Activated CD4-positive, alpha-beta T cell treated with anti-CD3 and anti-CD28 coated beads, Interleukin-2, amount 10 ng/mL, durations not matched to agents 24 days and 14 days (primary cell): ENCODE measurements at regions not wholly inside any gene's neighbourhood (a gene's known extent, or its start where the extent isn't known, plus 50 kb on each side); places are given as distances from the start of the nearest gene placed in this dataset.

Experiments
- DNase-seq: peaks from one replicate; pipeline ENCODE4 v3.0.0; 2022
- H3K27ac Mint-ChIP-seq: one replicate; pipeline ENCODE4 v1.8.0; 2022; ENCODE audit warnings: mild to moderate bottlenecking, mixed read lengths
- H3K27me3 Mint-ChIP-seq: one replicate; pipeline ENCODE4 v1.8.0; 2022; ENCODE audit warnings: mixed read lengths
- H3K36me3 Mint-ChIP-seq: one replicate; pipeline ENCODE4 v1.8.0; 2022; ENCODE audit warnings: low read depth, mild to moderate bottlenecking, mixed read lengths
- H3K4me1 Mint-ChIP-seq: one replicate; pipeline ENCODE4 v1.8.0; 2021; ENCODE audit warnings: mixed read lengths
- H3K4me3 Mint-ChIP-seq: one replicate; pipeline ENCODE4 v1.8.0; 2022; ENCODE audit warnings: mild to moderate bottlenecking, moderate library complexity, mixed read lengths
- H3K9me3 Mint-ChIP-seq: one replicate; pipeline ENCODE4 v1.8.0; 2021; ENCODE audit warnings: mixed read lengths
- intact Hi-C: fragments of 100-400 bp; cut with micrococcal nuclease; formaldehyde crosslinking; loops from one replicate; pipeline ENCODE4 v1.15.1; 2023

DNA sequence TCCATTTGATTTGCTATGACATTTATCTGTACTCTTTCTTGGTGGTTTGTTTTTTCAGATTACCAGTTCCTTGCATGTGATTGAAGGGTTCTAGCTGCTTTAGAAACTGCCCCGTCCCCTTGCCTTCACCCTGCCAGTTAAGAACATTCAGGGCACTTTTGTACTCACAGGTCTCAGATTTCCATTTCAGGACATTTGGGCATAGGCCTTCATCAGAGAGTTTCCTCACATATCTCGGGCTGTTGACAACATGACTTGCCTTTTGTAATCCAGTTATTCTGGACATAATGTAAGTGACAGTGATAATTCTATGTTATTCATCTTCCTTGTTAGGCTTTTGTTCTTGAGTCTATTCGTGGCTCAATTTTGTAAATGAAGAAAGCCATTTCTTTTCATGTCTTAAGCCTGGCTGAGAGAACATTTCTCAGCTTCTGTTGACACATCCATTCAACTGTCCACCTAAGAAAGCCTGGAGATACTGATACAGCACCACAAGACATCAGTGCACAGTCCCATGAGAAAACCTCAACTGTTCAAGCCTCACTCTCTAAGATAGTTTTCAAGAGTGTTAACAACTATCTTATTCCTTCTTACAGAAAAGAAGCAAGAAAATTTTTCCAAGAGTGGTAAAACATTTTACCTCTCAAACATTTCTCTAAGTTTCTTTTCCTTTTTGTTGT lies 209.3 kb upstream of the SGK1 start:
- Mint-ChIP-seq H3K4me3 (no peak overlapping the region), H3K36me3 (peaks cover 2% of the 10 kb centered on the region), H3K4me1 (peaks cover 42% of the 10 kb centered on the region), H3K9me3 (peaks cover 4% of the 10 kb centered on the region), H3K27ac (no peak overlapping the region), H3K27me3 (no peaks in the 10 kb centered on the region)
- intact Hi-C loops = loop anchor here (10.0 kb wide), 1 partner anchor 108 kb away; no protein-coding TSS in a partner anchor
- DNase-seq = no peak

DNA sequence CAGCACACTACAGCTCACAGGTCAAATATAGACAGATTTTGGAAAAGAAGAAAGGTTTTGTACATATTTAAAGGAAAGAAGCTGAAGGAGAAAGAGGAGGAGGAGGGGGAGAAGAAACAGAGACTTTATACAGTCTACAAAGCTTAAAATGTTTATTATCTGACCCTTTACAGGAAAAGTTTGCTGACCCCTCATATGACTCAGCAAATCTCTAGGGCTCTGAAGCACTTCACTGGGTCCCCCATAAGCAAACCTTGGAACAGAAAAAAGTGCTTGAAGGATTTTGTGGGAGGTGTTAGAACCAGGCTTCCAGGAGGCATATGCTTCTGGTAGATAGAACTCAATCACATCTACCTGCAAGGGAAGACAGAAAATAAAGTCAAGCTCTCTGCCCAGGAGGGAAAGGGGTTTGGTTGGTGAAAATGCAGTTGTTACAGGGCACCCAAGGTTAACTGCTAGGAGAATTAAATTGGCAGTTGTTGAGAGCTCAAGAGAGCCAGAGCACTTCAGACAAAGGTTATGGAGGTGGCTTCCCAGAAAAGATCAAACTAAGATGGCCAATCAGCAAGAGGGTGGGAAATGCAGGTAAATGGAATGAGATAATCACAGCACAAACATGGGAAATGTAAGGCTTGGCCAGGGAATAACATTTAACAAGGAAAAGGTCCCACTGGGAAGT lies 207.4 kb upstream of the SGK1 start:
- Mint-ChIP-seq H3K4me1 (peaks cover 37% of the 10 kb centered on the region), H3K27ac (no peak overlapping the region)
- intact Hi-C loops = loop anchor here (10.0 kb wide), 1 partner anchor 109 kb away; no protein-coding TSS in a partner anchor

GRCh38 chr6:134523903-134524650 lies 206.2 kb upstream of the SGK1 start:
- no peak for DNase-seq
- intact Hi-C loops = loop anchor here (10.0 kb wide), 1 partner anchor 111 kb away; no protein-coding TSS in a partner anchor
- Mint-ChIP-seq H3K9me3 (no peaks in the 10 kb centered on the region), H3K36me3 (no peaks in the 10 kb centered on the region), H3K27me3 (no peaks in the 10 kb centered on the region), H3K27ac (no peak overlapping the region), H3K4me3 (no peak overlapping the region), H3K4me1 (peaks cover 39% of the 10 kb centered on the region)

More for the DNA sequence above, 207.4 kb upstream of the SGK1 start:
- no peaks in the 10 kb centered on the region for H3K27me3 Mint-ChIP-seq
- peaks cover 4% of the 10 kb centered on the region for H3K9me3 Mint-ChIP-seq
- H3K36me3 Mint-ChIP-seq = peaks cover 2% of the 10 kb centered on the region
- DNase-seq = no peak
- H3K4me3 Mint-ChIP-seq = no peak overlapping the region

- H3K4me1 Mint-ChIP-seq = peaks cover 43% of the 10 kb centered on the region
- no peaks in the 10 kb centered on the region for H3K27me3 Mint-ChIP-seq
- no peak for DNase-seq
- H3K36me3 Mint-ChIP-seq = no peaks in the 10 kb centered on the region
- intact Hi-C loops = loop anchor here (10.0 kb wide), 1 partner anchor 112 kb away; no protein-coding TSS in a partner anchor
- H3K27ac Mint-ChIP-seq = peak overlapping the region; percentile 22
- no peaks in the 10 kb centered on the region for H3K9me3 Mint-ChIP-seq
- H3K4me3 Mint-ChIP-seq = no peak overlapping the region
Observed at GRCh38 chr6:134523051-134523450, 205.1 kb upstream of the SGK1 start.

DNA sequence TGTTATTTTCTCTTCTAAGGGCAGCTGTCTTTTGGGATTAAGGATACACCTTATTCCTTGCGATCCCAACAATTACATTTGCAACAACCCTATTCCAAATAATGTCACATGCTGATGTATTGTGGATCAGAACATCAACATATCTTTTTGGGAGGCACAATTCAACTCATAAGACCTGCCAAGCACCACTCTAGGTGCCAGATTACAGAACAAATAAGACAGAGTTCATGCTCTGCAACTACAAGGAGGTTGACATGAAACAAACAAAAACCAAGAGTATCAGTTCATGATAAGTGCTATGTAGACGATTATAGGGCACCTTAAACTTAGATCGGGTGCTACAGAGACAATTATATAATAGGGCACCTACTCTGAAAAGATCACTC lies 203.2 kb upstream of the SGK1 start:
- Mint-ChIP-seq H3K27me3 (no peaks in the 10 kb centered on the region), H3K36me3 (no peaks in the 10 kb centered on the region), H3K4me3 (no peak overlapping the region), H3K27ac (peak overlapping the region; percentile 14), H3K4me1 (peaks cover 45% of the 10 kb centered on the region), H3K9me3 (no peaks in the 10 kb centered on the region)
- no peak for DNase-seq
- intact Hi-C loops = loop anchor here (10.0 kb wide), 1 partner anchor 114 kb away; no protein-coding TSS in a partner anchor

DNA sequence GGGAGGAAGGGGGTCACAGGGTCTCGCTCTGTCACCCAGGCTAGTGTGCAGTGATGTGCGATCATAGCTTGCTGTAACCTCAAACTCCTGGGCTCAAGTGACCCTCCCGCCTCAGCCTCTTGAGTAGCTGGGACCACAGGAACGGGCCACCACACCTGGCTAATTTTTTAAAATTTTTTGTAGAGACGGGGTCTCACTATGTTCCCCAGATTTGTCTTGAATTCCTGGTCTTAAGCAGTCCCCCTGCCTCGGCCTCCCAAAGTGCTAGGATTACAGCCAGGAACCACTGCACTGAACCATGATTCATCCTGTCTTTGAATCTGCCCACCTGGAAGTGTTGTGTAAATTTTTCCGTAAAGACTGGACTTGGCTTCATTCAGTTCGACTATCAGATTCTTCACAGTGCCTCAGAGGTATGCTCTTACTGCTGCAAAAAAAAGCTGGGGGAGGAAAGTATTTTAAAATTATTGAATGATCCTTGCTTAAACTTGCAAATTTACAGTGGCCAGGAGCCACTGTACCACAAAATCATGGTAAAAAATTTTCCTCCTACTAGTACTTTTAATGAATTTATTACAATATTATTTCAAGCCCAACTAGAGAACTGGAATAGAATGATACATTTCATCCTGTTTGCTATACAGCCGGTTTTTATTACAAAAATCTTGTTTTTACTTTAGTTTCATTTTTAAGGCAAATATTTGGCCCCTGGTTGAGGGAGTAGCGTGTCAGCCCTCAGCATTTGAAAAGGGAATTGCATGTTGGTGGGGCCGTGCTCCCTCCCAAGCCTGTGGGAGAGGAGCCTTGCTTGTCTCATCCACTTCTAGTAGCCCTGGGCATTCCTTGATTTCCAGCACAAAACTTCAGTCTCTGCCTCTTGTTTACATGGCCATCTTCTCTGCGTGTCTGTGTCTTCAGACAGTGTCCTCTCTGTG lies 202.5 kb upstream of the SGK1 start:
- no peaks in the 10 kb centered on the region for H3K9me3 Mint-ChIP-seq
- intact Hi-C loops = loop anchor here (10.0 kb wide), 1 partner anchor 114 kb away; no protein-coding TSS in a partner anchor
- H3K4me3 Mint-ChIP-seq = peak overlapping the region; percentile 17
- no peaks in the 10 kb centered on the region for H3K27me3 Mint-ChIP-seq
- peak; percentile 52 for DNase-seq
- peak overlapping the region; percentile 14 for H3K27ac Mint-ChIP-seq
- peaks cover 44% of the 10 kb centered on the region for H3K4me1 Mint-ChIP-seq
- no peaks in the 10 kb centered on the region for H3K36me3 Mint-ChIP-seq

- Mint-ChIP-seq H3K4me1 (peaks cover 41% of the 10 kb centered on the region), H3K4me3 (peak overlapping the region; percentile 73)
Observed at GRCh38 chr6:134519465-134519864, 201.6 kb upstream of the SGK1 start.

DNA sequence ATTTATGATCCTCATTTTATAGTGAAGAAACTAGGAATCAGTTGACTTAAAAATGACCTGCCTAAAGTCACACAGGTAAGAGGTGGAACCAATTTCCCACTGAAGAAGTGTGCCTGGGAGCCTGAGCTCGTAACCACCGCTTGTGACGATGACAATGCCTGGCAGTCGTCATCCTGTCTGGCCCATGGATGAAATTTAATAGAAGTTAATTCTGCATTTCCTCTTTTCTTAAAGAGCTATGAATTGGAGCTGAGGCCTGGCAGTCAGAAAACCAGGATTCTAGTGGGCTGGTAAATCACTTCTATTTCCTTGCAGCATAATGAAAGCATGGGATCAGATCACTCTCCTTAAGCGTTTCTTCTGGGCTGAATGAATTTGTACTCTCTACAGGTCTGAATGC lies 200.0 kb upstream of the SGK1 start:
- Mint-ChIP-seq H3K4me1 (peaks cover 32% of the 10 kb centered on the region), H3K27me3 (no peaks in the 10 kb centered on the region), H3K36me3 (no peaks in the 10 kb centered on the region), H3K27ac (no peak overlapping the region), H3K9me3 (no peaks in the 10 kb centered on the region), H3K4me3 (no peak overlapping the region)
- no peak for DNase-seq
- intact Hi-C loops = loop anchor here (5.0 kb wide), 1 partner anchor 346 kb away; no protein-coding TSS in a partner anchor

More at GRCh38 chr6:134519465-134519864, 201.6 kb upstream of the SGK1 start:
- intact Hi-C loops = loop anchor here (5.0 kb wide), 1 partner anchor 347 kb away; no protein-coding TSS in a partner anchor
- Mint-ChIP-seq H3K27ac (peak overlapping the region; percentile 89), H3K36me3 (no peaks in the 10 kb centered on the region), H3K27me3 (no peaks in the 10 kb centered on the region), H3K9me3 (no peaks in the 10 kb centered on the region)
- peak; percentile 83 for DNase-seq

DNA sequence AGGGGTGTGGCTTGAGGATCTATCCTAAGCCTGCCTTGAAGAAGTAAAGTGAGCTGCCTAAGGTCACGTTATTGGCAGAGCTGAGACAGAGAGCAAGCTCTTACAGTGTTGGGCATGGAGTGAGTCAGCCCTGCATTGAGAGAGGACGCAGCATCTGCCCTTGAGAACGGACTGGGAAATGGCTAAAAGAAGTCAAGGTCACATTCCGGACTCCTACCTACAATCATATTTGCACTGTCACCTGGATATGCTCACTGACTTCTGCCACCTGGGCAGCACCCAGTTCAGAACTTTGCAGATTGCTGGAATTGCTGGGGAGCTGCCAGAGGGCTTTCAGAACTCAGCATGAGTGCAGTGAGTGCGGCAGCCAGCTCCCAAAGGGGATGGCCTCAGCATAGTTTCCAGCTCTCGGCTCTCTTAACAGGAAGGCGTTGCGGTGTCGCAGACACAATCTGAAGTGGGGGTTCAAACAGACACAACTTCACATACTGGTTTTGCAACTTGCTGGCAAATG lies 199.3 kb upstream of the SGK1 start:
- Mint-ChIP-seq H3K27ac (peak overlapping the region; percentile 35), H3K36me3 (no peaks in the 10 kb centered on the region), H3K4me3 (no peak overlapping the region), H3K4me1 (peaks cover 29% of the 10 kb centered on the region), H3K27me3 (no peaks in the 10 kb centered on the region), H3K9me3 (no peaks in the 10 kb centered on the region)
- intact Hi-C loops = loop anchor here (5.0 kb wide), 1 partner anchor 345 kb away; no protein-coding TSS in a partner anchor
- no peak for DNase-seq

- peaks cover 29% of the 10 kb centered on the region for H3K4me1 Mint-ChIP-seq
- no peak overlapping the region for H3K4me3 Mint-ChIP-seq
- intact Hi-C loops = loop anchor here (5.0 kb wide), 1 partner anchor 344 kb away; no protein-coding TSS in a partner anchor
- no peaks in the 10 kb centered on the region for H3K27me3 Mint-ChIP-seq
- H3K27ac Mint-ChIP-seq = no peak overlapping the region
- no peak for DNase-seq
- no peaks in the 10 kb centered on the region for H3K36me3 Mint-ChIP-seq
- no peaks in the 10 kb centered on the region for H3K9me3 Mint-ChIP-seq
Observed at GRCh38 chr6:134516582-134516981, 198.7 kb upstream of the SGK1 start.

DNA sequence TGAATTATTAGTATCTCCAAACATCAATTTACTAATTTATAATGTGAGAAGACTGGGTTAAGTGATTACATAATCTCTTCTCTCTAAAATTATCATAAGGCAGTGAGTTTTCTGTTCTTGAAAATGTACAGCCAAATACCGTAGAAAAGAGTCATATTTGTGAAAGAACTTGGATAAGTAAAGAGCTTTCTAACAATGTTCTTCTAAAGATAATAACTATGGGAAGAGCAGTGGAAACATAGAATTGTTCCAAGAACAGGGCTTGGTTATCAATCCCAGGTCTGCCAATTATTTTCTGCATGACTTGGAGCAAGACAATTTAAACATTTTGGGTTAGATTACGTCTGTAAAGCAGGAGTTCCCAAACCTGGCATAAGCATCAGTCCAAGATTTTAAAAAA lies 198.1 kb upstream of the SGK1 start:
- no peak overlapping the region for H3K4me3 Mint-ChIP-seq
- no peak overlapping the region for H3K27ac Mint-ChIP-seq
- no peaks in the 10 kb centered on the region for H3K9me3 Mint-ChIP-seq
- no peak for DNase-seq
- H3K4me1 Mint-ChIP-seq = peaks cover 30% of the 10 kb centered on the region
- intact Hi-C loops = loop anchor here (5.0 kb wide), 1 partner anchor 344 kb away; no protein-coding TSS in a partner anchor
- H3K36me3 Mint-ChIP-seq = no peaks in the 10 kb centered on the region
- H3K27me3 Mint-ChIP-seq = no peaks in the 10 kb centered on the region

DNA sequence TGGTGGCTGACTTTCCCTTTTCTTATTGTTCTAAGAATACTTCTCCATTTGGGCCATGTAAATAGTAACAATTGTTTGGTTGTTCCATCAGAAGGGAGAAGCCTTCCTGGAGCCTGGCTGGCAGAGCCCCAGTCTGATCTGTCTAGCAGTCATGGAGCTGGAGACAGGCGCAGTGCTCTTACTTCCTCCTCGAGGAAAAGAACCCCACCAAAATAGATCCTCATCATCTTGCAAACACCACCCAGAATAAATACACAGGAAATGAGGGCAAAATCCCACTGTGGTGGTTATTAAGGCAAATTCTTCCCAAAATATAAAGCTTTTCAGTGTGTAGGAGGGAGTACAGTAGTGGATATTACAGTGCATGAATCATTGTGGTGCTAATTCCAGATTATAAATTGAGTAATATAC lies 195.1 kb upstream of the SGK1 start:
- no peaks in the 10 kb centered on the region for H3K9me3 Mint-ChIP-seq
- no peak for DNase-seq
- no peaks in the 10 kb centered on the region for H3K36me3 Mint-ChIP-seq
- no peak overlapping the region for H3K4me3 Mint-ChIP-seq
- H3K27ac Mint-ChIP-seq = no peak overlapping the region
- H3K4me1 Mint-ChIP-seq = peaks cover 11% of the 10 kb centered on the region
- no peaks in the 10 kb centered on the region for H3K27me3 Mint-ChIP-seq
- intact Hi-C loops = no loop called here
